PC-9 (cell line): ENCODE measurements at regions not wholly inside any gene's neighbourhood (a gene's known extent, or its start where the extent isn't known, plus 50 kb on each side); places are given as distances from the start of the nearest gene placed in this dataset.

Experiments used
- BruUV-seq: library from RNA; stranded (reverse); fragments of 400-500 nt; replicated peaks from 2 replicates; lab custom pipeline; 2021; lab: Mats Ljungman, UMichigan
- CTCF ChIA-PET: fragments of 300-600 bp; sonication (Branson Sonifier 250); formaldehyde crosslinking; loops from one replicate; lab custom pipeline; 2022; ENCODE audit warnings: antibody characterized with exemption; lab: Charles Lee
- POLR2A ChIA-PET: fragments of 300-600 bp; sonication (Branson Sonifier 250); formaldehyde crosslinking; loops from one replicate; lab custom pipeline; 2022; ENCODE audit warnings: antibody characterized with exemption; ENCODE audit not compliant: unreplicated experiment; lab: Charles Lee
- DNase-seq, 2 experiments: peaks; one replicate each; pipeline versions ENCODE4 v3.0.0 to v3.0.0-alpha.2; 2015 to 2022; ENCODE audit warnings: mixed read lengths in 1 of 2
- H2AFZ ChIP-seq: fragments of 200-600 bp; sonication (generic); 2 replicates; pipeline ENCODE4 v1.8.1; 2017; ENCODE audit warnings: antibody characterized with exemption
- H3F3A ChIP-seq: fragments of 200-600 bp; sonication (generic); 2 replicates; pipeline ENCODE4 v1.8.1; 2017; ENCODE audit warnings: antibody characterized with exemption, mild to moderate bottlenecking, low read depth; ENCODE audit not compliant: insufficient read depth
- H3K27ac ChIP-seq: fragments of 200-600 bp; sonication (generic); 2 replicates; pipeline ENCODE4 v1.6.1; 2016; ENCODE audit warnings: mixed run types
- H3K27me3 ChIP-seq: fragments of 200-600 bp; sonication (generic); 2 replicates; pipeline ENCODE4 v1.6.1; 2016; ENCODE audit warnings: low read depth, mixed run types; ENCODE audit not compliant: insufficient read depth
- H3K36me3 ChIP-seq: fragments of 200-600 bp; sonication (generic); 2 replicates; pipeline ENCODE4 v1.6.1; 2016; ENCODE audit warnings: low read depth, mixed run types
- H3K4me1 ChIP-seq: fragments of 200-600 bp; sonication (generic); replicated peaks from 2 replicates; pipeline ENCODE4 v1.6.1; 2016; ENCODE audit warnings: mixed run types; ENCODE audit not compliant: insufficient read depth
- H3K4me2 ChIP-seq: fragments of 200-600 bp; sonication (generic); 2 replicates; pipeline ENCODE4 v1.6.1; 2017; ENCODE audit warnings: mixed run types
- H3K4me3 ChIP-seq: fragments of 200-600 bp; sonication (generic); 2 replicates; pipeline ENCODE4 v1.6.1; 2016; ENCODE audit warnings: mixed run types
- H3K79me2 ChIP-seq: fragments of 200-600 bp; sonication (generic); 2 replicates; pipeline ENCODE4 v1.6.1; 2017; ENCODE audit warnings: low read depth, mixed run types
- H3K9me2 ChIP-seq: fragments of 200-600 bp; sonication (generic); 2 replicates; pipeline ENCODE4 v1.8.1; 2017; ENCODE audit warnings: mild to moderate bottlenecking; ENCODE audit not compliant: insufficient read depth
- H3K9me3 ChIP-seq: fragments of 200-600 bp; sonication (generic); 2 replicates; pipeline ENCODE4 v1.8.1; 2016; ENCODE audit warnings: low read depth; ENCODE audit not compliant: insufficient read depth
- H4K20me1 ChIP-seq: fragments of 200-600 bp; sonication (generic); 2 replicates; pipeline ENCODE4 v1.8.1; 2017; ENCODE audit not compliant: insufficient read depth
- EZH2 ChIP-seq: fragments of 200-600 bp; sonication (generic); IDR thresholded peaks from 2 replicates; pipeline ENCODE4 v1.8.0; 2017; ENCODE audit warnings: antibody characterized with exemption, low read depth
- intact Hi-C: fragments of 100-400 bp; cut with micrococcal nuclease; formaldehyde crosslinking; loops from one replicate; pipeline ENCODE4 v1.10.0; 2022; ENCODE audit not compliant: unreplicated experiment
- TF ChIP-seq, protein P1 (sequence below): fragments of 200-600 bp; sonication (generic); conservative IDR thresholded peaks from 2 replicates; pipeline ENCODE4 v1.6.1; 2017; ENCODE audit warnings: mixed run types, antibody characterized with exemption, mild to moderate bottlenecking, moderate library complexity

DNA sequence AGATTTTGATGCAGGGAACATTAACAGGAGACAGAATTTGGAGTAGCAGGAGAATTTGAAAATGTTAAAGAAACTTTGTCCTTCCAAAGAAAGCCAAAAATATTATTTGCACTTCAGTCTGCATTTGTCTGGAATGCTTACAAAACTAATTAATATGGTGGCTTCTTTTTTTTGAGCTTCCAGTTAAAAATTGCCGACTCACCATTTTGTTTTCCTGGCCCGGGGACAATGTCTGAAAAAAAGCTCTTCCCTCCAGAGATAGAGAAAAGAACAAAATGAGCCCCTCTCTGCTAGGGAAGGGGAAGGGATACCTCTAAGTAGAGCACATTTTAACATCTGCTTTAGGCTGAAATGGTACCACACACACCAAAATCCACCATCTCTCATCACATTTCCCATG is 360.8 kb downstream of the SOX9 start:
- DNase-seq = no peak
- intact Hi-C loops = no loop called here
- H3K4me3 ChIP-seq = no peak overlapping the region
- peaks cover 97% of the 10 kb centered on the region for H3K79me2 ChIP-seq
- CTCF ChIA-PET = no interaction called here
- POLR2A ChIA-PET = no interaction called here
- H3K9me2 ChIP-seq = no peaks in the 10 kb centered on the region
- no peaks in the 10 kb centered on the region; the same call in 1 of the 2 replicates for H3K9me3 ChIP-seq
- H3K27me3 ChIP-seq = no peaks in the 10 kb centered on the region
- TF ChIP-seq, protein P1, sequence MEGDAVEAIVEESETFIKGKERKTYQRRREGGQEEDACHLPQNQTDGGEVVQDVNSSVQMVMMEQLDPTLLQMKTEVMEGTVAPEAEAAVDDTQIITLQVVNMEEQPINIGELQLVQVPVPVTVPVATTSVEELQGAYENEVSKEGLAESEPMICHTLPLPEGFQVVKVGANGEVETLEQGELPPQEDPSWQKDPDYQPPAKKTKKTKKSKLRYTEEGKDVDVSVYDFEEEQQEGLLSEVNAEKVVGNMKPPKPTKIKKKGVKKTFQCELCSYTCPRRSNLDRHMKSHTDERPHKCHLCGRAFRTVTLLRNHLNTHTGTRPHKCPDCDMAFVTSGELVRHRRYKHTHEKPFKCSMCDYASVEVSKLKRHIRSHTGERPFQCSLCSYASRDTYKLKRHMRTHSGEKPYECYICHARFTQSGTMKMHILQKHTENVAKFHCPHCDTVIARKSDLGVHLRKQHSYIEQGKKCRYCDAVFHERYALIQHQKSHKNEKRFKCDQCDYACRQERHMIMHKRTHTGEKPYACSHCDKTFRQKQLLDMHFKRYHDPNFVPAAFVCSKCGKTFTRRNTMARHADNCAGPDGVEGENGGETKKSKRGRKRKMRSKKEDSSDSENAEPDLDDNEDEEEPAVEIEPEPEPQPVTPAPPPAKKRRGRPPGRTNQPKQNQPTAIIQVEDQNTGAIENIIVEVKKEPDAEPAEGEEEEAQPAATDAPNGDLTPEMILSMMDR = no peak
- no peak for TF ChIP-seq EZH2
- H3K36me3 ChIP-seq = no peaks in the 10 kb centered on the region
- peaks cover 18% of the 10 kb centered on the region; the same call in 1 of the 2 replicates for H3F3A ChIP-seq
- H4K20me1 ChIP-seq = no peaks in the 10 kb centered on the region
- H3K4me2 ChIP-seq = no peak overlapping the region
- BruUV-seq = no TSS peak
- peaks cover 24% of the 10 kb centered on the region for H3K4me1 ChIP-seq
- no peak overlapping the region for H2AFZ ChIP-seq
- H3K27ac ChIP-seq = no peak overlapping the region

DNA sequence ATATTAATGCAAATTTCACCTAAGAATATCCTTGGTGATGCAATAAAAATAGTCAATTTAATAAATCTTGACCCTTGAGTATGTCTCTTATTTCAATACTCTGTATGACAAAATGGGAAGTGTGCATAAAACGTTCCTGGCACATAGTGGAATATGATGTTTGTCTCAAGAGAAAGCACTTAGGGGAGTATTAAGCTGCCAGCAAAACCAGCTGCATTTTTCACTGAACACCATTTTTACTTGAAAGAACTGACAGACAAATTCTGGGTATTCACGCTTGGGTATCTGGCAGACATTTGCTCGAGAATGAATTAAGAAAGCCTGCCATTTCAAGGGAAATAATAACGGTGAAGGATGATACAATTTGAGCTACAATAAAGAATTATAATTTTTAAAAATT is 364.8 kb downstream of the SOX9 start:
- H3K4me1 ChIP-seq = no peaks in the 10 kb centered on the region
- ChIA-PET CTCF (no interaction called here), POLR2A (interaction anchor here (0.6 kb wide), 1 partner anchor 14 kb away, joined by 3 read pairs; no protein-coding TSS in a partner anchor)
- H3K4me2 ChIP-seq = no peak overlapping the region
- peaks cover 97% of the 10 kb centered on the region for H3K79me2 ChIP-seq
- intact Hi-C loops = no loop called here
- H3K27me3 ChIP-seq = no peaks in the 10 kb centered on the region
- H4K20me1 ChIP-seq = peaks cover 7% of the 10 kb centered on the region; the same call in 1 of the 2 replicates
- no peak overlapping the region for H3K4me3 ChIP-seq
- no peaks in the 10 kb centered on the region for H3K36me3 ChIP-seq
- H3F3A ChIP-seq = peaks cover 6% of the 10 kb centered on the region; the same call in 1 of the 2 replicates
- TF ChIP-seq, protein P1 = no peak
- no peak for TF ChIP-seq EZH2
- BruUV-seq = no TSS peak
- DNase-seq = no peak
- no peak overlapping the region for H2AFZ ChIP-seq
- H3K27ac ChIP-seq = no peak overlapping the region
- no peaks in the 10 kb centered on the region for H3K9me2 ChIP-seq
- no peaks in the 10 kb centered on the region; the same call in 1 of the 2 replicates for H3K9me3 ChIP-seq

DNA sequence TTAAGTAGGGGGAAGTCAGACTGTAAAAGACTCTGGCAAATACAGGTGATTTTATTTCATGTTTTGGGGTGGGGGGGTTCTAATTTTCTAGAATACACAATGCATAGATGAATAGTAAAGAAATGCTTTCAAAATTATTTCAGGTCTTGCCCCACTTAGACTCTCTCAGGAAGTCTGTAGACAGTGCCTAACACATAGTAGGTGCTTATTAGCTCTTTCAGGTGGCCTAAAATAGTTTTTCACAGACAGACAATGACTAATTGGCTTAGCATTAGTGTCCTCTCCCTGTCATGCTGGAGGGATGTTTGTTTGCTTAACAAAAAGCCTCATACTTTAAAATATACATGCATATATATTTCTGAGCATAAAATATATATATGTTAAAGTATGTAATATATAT is 366.0 kb downstream of the SOX9 start:
- H3K27ac ChIP-seq = no peak overlapping the region

More for the DNA sequence above, 366.0 kb downstream of the SOX9 start:
- no peak overlapping the region for H2AFZ ChIP-seq
- peaks cover 7% of the 10 kb centered on the region; the same call in 1 of the 2 replicates for H4K20me1 ChIP-seq
- BruUV-seq = no TSS peak
- POLR2A ChIA-PET = no interaction called here
- TF ChIP-seq, protein P1 = no peak
- no peak for TF ChIP-seq EZH2
- H3K4me1 ChIP-seq = no peaks in the 10 kb centered on the region
- no peaks in the 10 kb centered on the region for H3K9me2 ChIP-seq
- no peaks in the 10 kb centered on the region for H3K36me3 ChIP-seq
- intact Hi-C loops = no loop called here
- H3K27me3 ChIP-seq = no peaks in the 10 kb centered on the region
- H3K79me2 ChIP-seq = peaks cover 97% of the 10 kb centered on the region
- CTCF ChIA-PET = interaction anchor here (0.7 kb wide), 1 partner anchor 51 kb away, joined by 3 read pairs; no protein-coding TSS in a partner anchor
- H3K9me3 ChIP-seq = no peaks in the 10 kb centered on the region; the same call in 1 of the 2 replicates
- H3K4me2 ChIP-seq = no peak overlapping the region
- H3F3A ChIP-seq = peaks cover 6% of the 10 kb centered on the region; the same call in 1 of the 2 replicates
- DNase-seq = no peak
- H3K4me3 ChIP-seq = no peak overlapping the region
